ENCODE measurements at regions not wholly inside any gene's neighbourhood (a gene's known extent, or its start where the extent isn't known, plus 50 kb on each side); places are given as distances from the start of the nearest gene placed in this dataset.

GRCh38 chr9:15113288-15113687 lies 193.7 kb downstream of the TTC39B start:
- Histone ChIP-seq H3K27ac (no peak overlapping the region), H3K4me1 (no peaks in the 10 kb centered on the region), H3K9me3 (no peaks in the 10 kb centered on the region), H3K36me3 (no peaks in the 10 kb centered on the region), H3K27me3 (no peaks in the 10 kb centered on the region), H3K4me3 (no peak overlapping the region)
- TF ChIP-seq CTCF (IDR thresholded peaks at IDR 0.05) (no peak), POLR2A (IDR thresholded peaks at IDR 0.05) (no peak), POLR2AphosphoS5 (IDR thresholded peaks at IDR 0.05) (no peak)
- no peak for DNase-seq (ENCODE audit: low spot score in 2 of 2)
- intact Hi-C loops (cut with DNase I; ENCODE audit: low total_unique reads): no loop called here

- TF ChIP-seq POLR2A (IDR thresholded peaks at IDR 0.05): no peak
- Histone ChIP-seq H3K4me1 (no peaks in the 10 kb centered on the region), H3K27ac (no peak overlapping the region), H3K27me3 (no peaks in the 10 kb centered on the region), H3K36me3 (no peaks in the 10 kb centered on the region), H3K9me3 (no peaks in the 10 kb centered on the region), H3K4me3 (no peak overlapping the region)
- no peak for DNase-seq (ENCODE audit: low spot score in 2 of 2)
- intact Hi-C loops (cut with DNase I; ENCODE audit: low total_unique reads): no loop called here
Observed at GRCh38 chr9:15111071-15111470, 195.9 kb downstream of the TTC39B start.

GRCh38 chr9:15104826-15105420 lies 194.7 kb upstream of the FREM1 start:
- Histone ChIP-seq H3K36me3 (no peaks in the 10 kb centered on the region), H3K27me3 (no peaks in the 10 kb centered on the region), H3K4me1 (no peaks in the 10 kb centered on the region), H3K27ac (no peak overlapping the region), H3K9me3 (no peaks in the 10 kb centered on the region), H3K4me3 (no peak overlapping the region)
- no peak for DNase-seq (ENCODE audit: low spot score in 2 of 2)
- no peak for TF ChIP-seq POLR2A (IDR thresholded peaks at IDR 0.05)
- TF ChIP-seq CTCF (IDR thresholded peaks at IDR 0.05): peak; percentile 14 to 73 (median 53)
- TF ChIP-seq POLR2AphosphoS5 (IDR thresholded peaks at IDR 0.05): no peak
- intact Hi-C loops (cut with DNase I; ENCODE audit: low total_unique reads): no loop called here

- TF ChIP-seq POLR2A (IDR thresholded peaks at IDR 0.05) (no peak), POLR2AphosphoS5 (IDR thresholded peaks at IDR 0.05) (no peak), CTCF (IDR thresholded peaks at IDR 0.05) (no peak)
- Histone ChIP-seq H3K4me3 (no peak overlapping the region), H3K9me3 (no peaks in the 10 kb centered on the region), H3K27me3 (no peaks in the 10 kb centered on the region), H3K36me3 (no peaks in the 10 kb centered on the region), H3K4me1 (no peaks in the 10 kb centered on the region), H3K27ac (no peak overlapping the region)
- intact Hi-C loops (cut with DNase I; ENCODE audit: low total_unique reads): no loop called here
- DNase-seq (ENCODE audit: low spot score in 2 of 2): no peak
Observed at GRCh38 chr9:15103290-15103689, 193.1 kb upstream of the FREM1 start.

- TF ChIP-seq CTCF (IDR thresholded peaks at IDR 0.05) (no peak), POLR2AphosphoS5 (IDR thresholded peaks at IDR 0.05) (no peak), POLR2A (IDR thresholded peaks at IDR 0.05) (no peak)
Observed at GRCh38 chr9:15101095-15101494, 190.9 kb upstream of the FREM1 start.

GRCh38 chr9:15100571-15100970 lies 190.3 kb upstream of the FREM1 start:
- H3K27ac ChIP-seq: no peak overlapping the region
- intact Hi-C loops (cut with DNase I; ENCODE audit: low total_unique reads): no loop called here
- TF ChIP-seq POLR2A (IDR thresholded peaks at IDR 0.05): no peak
- TF ChIP-seq POLR2AphosphoS5 (IDR thresholded peaks at IDR 0.05): no peak
- no peak for TF ChIP-seq CTCF (IDR thresholded peaks at IDR 0.05)
- no peaks in the 10 kb centered on the region for H3K27me3 ChIP-seq
- no peaks in the 10 kb centered on the region for H3K4me1 ChIP-seq
- no peak overlapping the region for H3K4me3 ChIP-seq
- H3K9me3 ChIP-seq: no peaks in the 10 kb centered on the region
- no peaks in the 10 kb centered on the region for H3K36me3 ChIP-seq
- no peak for DNase-seq (ENCODE audit: low spot score in 2 of 2)

More at GRCh38 chr9:15101095-15101494, 190.9 kb upstream of the FREM1 start:
- no peak overlapping the region for H3K4me3 ChIP-seq
- H3K27ac ChIP-seq: no peak overlapping the region
- no peaks in the 10 kb centered on the region for H3K36me3 ChIP-seq
- DNase-seq (ENCODE audit: low spot score in 2 of 2): no peak
- H3K9me3 ChIP-seq: no peaks in the 10 kb centered on the region
- no peaks in the 10 kb centered on the region for H3K27me3 ChIP-seq
- intact Hi-C loops (cut with DNase I; ENCODE audit: low total_unique reads): no loop called here
- no peaks in the 10 kb centered on the region for H3K4me1 ChIP-seq
